ENCODE measurements at regions not wholly inside any gene's neighbourhood (a gene's known extent, or its start where the extent isn't known, plus 50 kb on each side); places are given as distances from the start of the nearest gene placed in this dataset.

DNA sequence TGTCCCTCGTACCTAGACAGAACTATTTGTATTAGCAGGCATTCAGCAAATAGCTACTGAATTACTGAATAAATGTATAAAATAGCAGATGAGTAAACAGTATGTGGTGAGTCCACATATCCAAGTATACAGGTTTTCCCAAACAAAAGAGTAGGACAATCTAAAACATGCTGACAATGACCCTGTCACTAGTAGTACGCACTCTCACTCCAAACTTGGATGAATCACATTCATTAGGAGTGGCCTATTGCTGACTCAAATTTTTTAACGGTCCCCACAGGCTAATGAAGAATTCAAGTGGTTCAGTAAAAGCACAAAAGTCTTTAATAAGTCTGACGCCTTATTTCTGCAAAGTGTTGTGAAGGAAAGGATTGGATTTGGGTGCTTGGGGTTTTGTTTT is 449.3 kb upstream of the THBS1 start:
- H3K4me3 ChIP-seq (ENCODE audit: low read depth, low read length): no peak overlapping the region
- ChIA-PET CTCF (interaction anchor here (0.6 kb wide), 1 partner anchor 494 kb away, joined by 3 read pairs; no protein-coding TSS in a partner anchor), POLR2A (interaction anchor here (1.9 kb wide), 1 partner anchor 8 kb away, joined by 7 read pairs; no protein-coding TSS in a partner anchor)
- no peaks in the 10 kb centered on the region for H3K27me3 ChIP-seq (ENCODE audit: control insufficient read depth, insufficient read depth, low read length)
- H3K27ac ChIP-seq (ENCODE audit: low read depth, low read length): no peak overlapping the region
- no peak for DNase-seq (ENCODE audit: low read depth, low spot score)
- no peaks in the 10 kb centered on the region for H3K9me3 ChIP-seq (ENCODE audit: control insufficient read depth, insufficient read depth, low read length)
- TF ChIP-seq, protein P1, sequence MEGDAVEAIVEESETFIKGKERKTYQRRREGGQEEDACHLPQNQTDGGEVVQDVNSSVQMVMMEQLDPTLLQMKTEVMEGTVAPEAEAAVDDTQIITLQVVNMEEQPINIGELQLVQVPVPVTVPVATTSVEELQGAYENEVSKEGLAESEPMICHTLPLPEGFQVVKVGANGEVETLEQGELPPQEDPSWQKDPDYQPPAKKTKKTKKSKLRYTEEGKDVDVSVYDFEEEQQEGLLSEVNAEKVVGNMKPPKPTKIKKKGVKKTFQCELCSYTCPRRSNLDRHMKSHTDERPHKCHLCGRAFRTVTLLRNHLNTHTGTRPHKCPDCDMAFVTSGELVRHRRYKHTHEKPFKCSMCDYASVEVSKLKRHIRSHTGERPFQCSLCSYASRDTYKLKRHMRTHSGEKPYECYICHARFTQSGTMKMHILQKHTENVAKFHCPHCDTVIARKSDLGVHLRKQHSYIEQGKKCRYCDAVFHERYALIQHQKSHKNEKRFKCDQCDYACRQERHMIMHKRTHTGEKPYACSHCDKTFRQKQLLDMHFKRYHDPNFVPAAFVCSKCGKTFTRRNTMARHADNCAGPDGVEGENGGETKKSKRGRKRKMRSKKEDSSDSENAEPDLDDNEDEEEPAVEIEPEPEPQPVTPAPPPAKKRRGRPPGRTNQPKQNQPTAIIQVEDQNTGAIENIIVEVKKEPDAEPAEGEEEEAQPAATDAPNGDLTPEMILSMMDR (IDR thresholded peaks at IDR 0.05; ENCODE audit: low read depth, low read length): no peak

DNA sequence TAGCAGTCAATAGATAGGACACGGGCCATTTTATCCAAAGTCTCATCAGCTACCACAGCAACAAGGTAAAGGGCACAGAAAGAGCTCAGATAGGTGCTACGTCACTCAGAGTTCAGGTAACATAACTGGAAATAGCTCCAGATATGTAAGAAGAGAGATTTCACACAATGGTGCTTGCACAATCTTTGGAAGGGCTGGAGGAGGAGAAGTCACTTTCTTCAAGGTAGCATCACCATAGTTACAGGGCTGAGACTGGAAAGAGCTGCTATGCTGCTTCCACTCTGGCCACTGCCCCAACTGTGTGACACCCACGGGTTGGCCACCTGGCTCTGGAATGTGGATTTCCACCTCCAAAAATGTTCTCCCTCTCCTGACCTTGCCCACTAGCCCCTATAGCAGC is 448.8 kb upstream of the THBS1 start:
- CTCF ChIA-PET: no interaction called here
- POLR2A ChIA-PET: no interaction called here

DNA sequence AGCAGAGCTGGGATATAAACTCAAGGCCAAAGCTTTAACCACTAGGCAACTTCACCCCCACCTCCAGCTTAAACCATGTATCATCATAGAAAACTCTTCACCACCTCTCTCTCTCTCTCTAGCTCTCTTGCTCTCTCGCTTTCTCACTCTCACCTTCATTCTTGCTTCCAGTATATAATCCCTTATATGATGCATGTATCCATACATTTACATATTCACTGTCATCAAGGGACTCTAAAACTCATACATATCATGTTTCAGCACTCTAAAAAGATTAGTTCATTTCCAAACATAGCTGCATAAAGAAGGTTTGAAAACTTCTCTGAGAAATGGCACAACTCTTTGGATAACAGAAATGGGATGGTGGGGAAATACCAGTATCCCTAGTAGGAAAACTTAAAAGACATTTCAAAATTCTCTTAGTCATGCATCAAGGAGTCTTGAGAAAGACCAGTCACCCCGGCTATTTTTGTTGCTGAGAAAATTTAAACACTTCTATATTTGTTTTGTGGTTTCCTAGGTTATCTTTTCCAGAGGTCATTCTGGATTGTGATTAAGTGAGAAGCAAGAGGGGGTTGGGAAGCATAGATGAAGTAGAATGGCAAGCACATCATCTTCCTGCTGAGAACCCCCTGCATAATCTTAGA is 447.8 kb upstream of the THBS1 start:
- no peaks in the 10 kb centered on the region for H3K9me3 ChIP-seq (ENCODE audit: control insufficient read depth, insufficient read depth, low read length)
- DNase-seq (ENCODE audit: low read depth, low spot score): peak; percentile 56
- H3K27me3 ChIP-seq (ENCODE audit: control insufficient read depth, insufficient read depth, low read length): no peaks in the 10 kb centered on the region
- POLR2A ChIA-PET: interaction anchor here (1.4 to 1.6 kb wide), 2 partner anchors 448 to 450 kb away, joined by 5 to 8 read pairs; partner anchors contain the start of gene THBS1
- H3K27ac ChIP-seq (ENCODE audit: low read depth, low read length): peak overlapping the region; percentile 69
- TF ChIP-seq, protein P1 (IDR thresholded peaks at IDR 0.05; ENCODE audit: low read depth, low read length): no peak
- CTCF ChIA-PET: no interaction called here
- no peak overlapping the region for H3K4me3 ChIP-seq (ENCODE audit: low read depth, low read length)

More for the DNA sequence above, 448.8 kb upstream of the THBS1 start:
- Histone ChIP-seq H3K27ac (ENCODE audit: low read depth, low read length) (no peak overlapping the region), H3K9me3 (ENCODE audit: control insufficient read depth, insufficient read depth, low read length) (no peaks in the 10 kb centered on the region), H3K4me3 (ENCODE audit: low read depth, low read length) (no peak overlapping the region), H3K27me3 (ENCODE audit: control insufficient read depth, insufficient read depth, low read length) (no peaks in the 10 kb centered on the region)
- no peak for DNase-seq (ENCODE audit: low read depth, low spot score)
- TF ChIP-seq, protein P1 (IDR thresholded peaks at IDR 0.05; ENCODE audit: low read depth, low read length): no peak

DNA sequence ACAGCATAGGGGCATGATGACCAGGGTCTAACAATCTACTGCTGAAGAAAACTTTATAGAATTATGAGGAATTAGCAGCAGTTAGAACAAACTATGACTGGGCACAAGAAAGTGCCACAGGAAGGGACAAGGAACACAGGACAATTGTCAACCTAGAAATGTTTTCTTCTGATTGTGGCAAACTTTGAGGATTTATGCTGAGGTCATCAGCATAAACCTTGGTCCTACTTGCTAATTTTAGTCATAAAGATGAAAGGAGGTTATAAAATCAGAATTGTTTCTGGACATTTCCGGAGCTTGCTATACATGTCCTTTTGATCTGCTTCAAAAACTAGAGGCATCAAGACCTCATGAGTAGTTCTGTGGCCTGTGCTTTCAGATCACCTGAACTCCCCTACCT is 446.6 kb upstream of the THBS1 start:
- TF ChIP-seq, protein P1 (IDR thresholded peaks at IDR 0.05; ENCODE audit: low read depth, low read length): no peak
- no peaks in the 10 kb centered on the region for H3K9me3 ChIP-seq (ENCODE audit: control insufficient read depth, insufficient read depth, low read length)
- POLR2A ChIA-PET: interaction anchor here (1.6 kb wide), 1 partner anchor 449 kb away, joined by 5 read pairs; no protein-coding TSS in a partner anchor
- no peak for DNase-seq (ENCODE audit: low read depth, low spot score)
- CTCF ChIA-PET: interaction anchor here (0.6 kb wide), 1 partner anchor 37 kb away, joined by 3 read pairs; no protein-coding TSS in a partner anchor
- H3K27me3 ChIP-seq (ENCODE audit: control insufficient read depth, insufficient read depth, low read length): no peaks in the 10 kb centered on the region
- H3K4me3 ChIP-seq (ENCODE audit: low read depth, low read length): no peak overlapping the region
- no peak overlapping the region for H3K27ac ChIP-seq (ENCODE audit: low read depth, low read length)

DNA sequence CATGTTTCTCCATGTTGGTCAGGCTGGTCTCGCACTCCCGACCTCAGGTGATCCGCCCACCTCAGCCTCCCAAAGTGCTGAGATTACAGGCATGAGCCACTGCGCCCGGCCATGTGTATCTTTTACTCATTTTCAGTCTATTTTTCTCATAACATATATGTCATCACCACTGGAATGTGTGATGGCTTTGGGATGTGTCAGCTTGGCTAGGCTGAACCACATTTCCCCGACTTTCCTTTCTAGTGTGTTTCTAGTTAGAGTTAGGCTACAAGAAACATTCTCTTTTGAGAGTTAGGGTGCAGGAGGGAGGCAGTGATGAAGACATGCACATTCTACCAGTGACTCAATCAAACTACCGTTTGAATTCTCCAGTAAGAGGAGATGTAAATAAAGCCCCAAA is 444.9 kb upstream of the THBS1 start:
- H3K9me3 ChIP-seq (ENCODE audit: control insufficient read depth, insufficient read depth, low read length): no peaks in the 10 kb centered on the region
- no peaks in the 10 kb centered on the region for H3K27me3 ChIP-seq (ENCODE audit: control insufficient read depth, insufficient read depth, low read length)
- POLR2A ChIA-PET: no interaction called here
- no peak overlapping the region for H3K4me3 ChIP-seq (ENCODE audit: low read depth, low read length)
- peak overlapping the region; percentile 79 for H3K27ac ChIP-seq (ENCODE audit: low read depth, low read length)
- CTCF ChIA-PET: interaction anchor here (0.8 kb wide), 1 partner anchor 428 kb away, joined by 3 read pairs; no protein-coding TSS in a partner anchor
- peak; percentile 77 for DNase-seq (ENCODE audit: low read depth, low spot score)
- TF ChIP-seq, protein P1 (IDR thresholded peaks at IDR 0.05; ENCODE audit: low read depth, low read length): no peak
